SK-N-SH (cell line): ENCODE measurements at regions not wholly inside any gene's neighbourhood (a gene's known extent, or its start where the extent isn't known, plus 50 kb on each side); places are given as distances from the start of the nearest gene placed in this dataset.

ENCODE experiments used
- CTCF ChIA-PET: fragments of 300-600, 350-600 bp; formaldehyde crosslinking; extraction: SDS; loops from one replicate; lab custom pipeline; 2021; lab: Yijun Ruan, JAX
- POLR2A ChIA-PET: fragments of 350-600 bp; sonication (Branson Sonifier 250); formaldehyde crosslinking; extraction: SDS; loops from one replicate; lab custom pipeline; 2020; ENCODE audit warnings: antibody characterized with exemption, inconsistent platforms; lab: Yijun Ruan, JAX
- DNase-seq: peaks from one replicate; pipeline ENCODE4 v3.0.0; 2012
- H2AFZ ChIP-seq: fragments of 200-600 bp; sonication (generic); 2 replicates; pipeline ENCODE4 v1.8.1; 2016; ENCODE audit warnings: antibody characterized with exemption, mild to moderate bottlenecking, low read depth
- H3F3A ChIP-seq: fragments of 200-600 bp; sonication (generic); replicated peaks from 2 replicates; pipeline ENCODE3; 2016; ENCODE audit warnings: antibody characterized with exemption, mild to moderate bottlenecking; ENCODE audit not compliant: insufficient read depth
- H3K27ac ChIP-seq, 2 experiments: fragments of 200-500 bp in 1 of 2; fragments of 200-600 bp in 1 of 2; sonication (Bioruptor generic) in 1 of 2; sonication (generic), shearing (Covaris generic) in 1 of 2; 2 replicates each; pipeline versions ENCODE4 v1.5.1 to v1.6.1; 2014 to 2016; ENCODE audit warnings: low read depth in 2 of 2, inconsistent platforms in 1 of 2, low read length in 1 of 2, mild to moderate bottlenecking in 1 of 2, mixed read lengths in 1 of 2
- H3K27me3 ChIP-seq: fragments of 200-600 bp; sonication (generic), shearing (Covaris generic); 2 replicates; pipeline ENCODE4 v1.6.1; 2016; ENCODE audit warnings: mixed run types; ENCODE audit not compliant: insufficient read depth
- H3K36me3 ChIP-seq, 2 experiments: fragments of 200-500 bp in 1 of 2; fragments of 200-600 bp in 1 of 2; sonication (Bioruptor generic) in 1 of 2; sonication (generic) in 1 of 2; replicated peaks in 1 of 2; 2 replicates each; pipeline versions ENCODE3 to v1.5.1; 2014 to 2016; ENCODE audit warnings: low read length in 1 of 2, mild to moderate bottlenecking in 1 of 2; ENCODE audit not compliant: insufficient read depth in 2 of 2, control insufficient read depth in 1 of 2
- H3K4me1 ChIP-seq, 2 experiments: fragments of 200-500 bp in 1 of 2; fragments of 200-600 bp in 1 of 2; sonication (Bioruptor generic) in 1 of 2; sonication (generic), shearing (Covaris generic) in 1 of 2; 2 replicates each; pipeline versions ENCODE4 v1.5.1 to v1.6.1; 2014 to 2016; ENCODE audit warnings: low read depth in 1 of 2, low read length in 1 of 2, mixed run types in 1 of 2; ENCODE audit not compliant: insufficient read depth in 2 of 2, control insufficient read depth in 1 of 2
- H3K4me2 ChIP-seq: fragments of 200-600 bp; sonication (generic), shearing (Covaris generic); 2 replicates; pipeline ENCODE4 v1.6.1; 2017; ENCODE audit warnings: mixed run types
- H3K4me3 ChIP-seq, 2 experiments: fragments of 200-500 bp in 1 of 2; fragments of 200-600 bp in 1 of 2; sonication (Bioruptor generic) in 1 of 2; sonication (generic), shearing (Covaris generic) in 1 of 2; 2 replicates each; pipeline versions ENCODE4 v1.5.1 to v1.8.1; 2014 to 2016; ENCODE audit warnings: low read depth in 2 of 2, inconsistent platforms in 1 of 2, low read length in 1 of 2, mild to moderate bottlenecking in 1 of 2, mixed read lengths in 1 of 2, moderate library complexity in 1 of 2
- H3K79me2 ChIP-seq: fragments of 200-600 bp; sonication (generic); 2 replicates; pipeline ENCODE4 v1.8.1; 2017; ENCODE audit warnings: mild to moderate bottlenecking; ENCODE audit not compliant: insufficient read depth
- H3K9ac ChIP-seq: fragments of 200-600 bp; sonication (generic); 2 replicates; pipeline ENCODE4 v1.6.1; 2017; ENCODE audit warnings: mixed run types
- H3K9me2 ChIP-seq: fragments of 200-600 bp; sonication (generic); 2 replicates; pipeline ENCODE4 v1.6.1; 2017; ENCODE audit warnings: mixed run types
- H3K9me3 ChIP-seq: fragments of 200-600 bp; sonication (generic); 2 replicates; pipeline ENCODE4 v1.6.1; 2017; ENCODE audit warnings: mixed run types, mild to moderate bottlenecking, moderate library complexity
- H4K20me1 ChIP-seq: fragments of 200-600 bp; sonication (generic); 2 replicates; pipeline ENCODE4 v1.6.1; 2017; ENCODE audit warnings: mild to moderate bottlenecking, mixed run types; ENCODE audit not compliant: insufficient read depth
- CHD2 ChIP-seq: fragments of 150-350 bp; IDR thresholded peaks from 2 replicates; pipeline ENCODE4 v1.6.1; 2018; ENCODE audit warnings: low read length; ENCODE audit not compliant: partially characterized antibody
- EP300 ChIP-seq, 2 experiments: IDR thresholded peaks; 2 replicates each; pipeline versions ENCODE4 v1.4.0 to v1.6.1; 2012; ENCODE audit warnings: borderline replicate concordance in 1 of 2, low read depth in 1 of 2, low read length in 1 of 2
- EZH2phosphoT487 ChIP-seq: fragments of 200-600 bp; sonication (generic); IDR thresholded peaks from 2 replicates; pipeline ENCODE4 v1.6.1; 2017; ENCODE audit warnings: low read depth, mixed run types, mild to moderate bottlenecking, antibody characterized with exemption, moderate library complexity, borderline replicate concordance
- FOSL2 ChIP-seq: IDR thresholded peaks from 2 replicates; pipeline ENCODE4 v1.4.0; 2012; ENCODE audit warnings: low read depth, mild to moderate bottlenecking, moderate library complexity, borderline replicate concordance
- GABPA ChIP-seq: IDR thresholded peaks from 2 replicates; pipeline ENCODE4 v1.4.0; 2012; ENCODE audit warnings: low read depth, mild to moderate bottlenecking
- RCOR1 ChIP-seq: fragments of 150-350 bp; IDR thresholded peaks from 2 replicates; pipeline ENCODE4 v1.6.1; 2017; ENCODE audit warnings: antibody characterized with exemption, low read length
- SIN3A ChIP-seq: IDR thresholded peaks from 2 replicates; pipeline ENCODE4 v1.6.1; 2012; ENCODE audit warnings: low read depth, mild to moderate bottlenecking, low read length, moderate library complexity, borderline replicate concordance
- SMC3 ChIP-seq: IDR thresholded peaks from 2 replicates; pipeline ENCODE4 v1.6.1; 2012; ENCODE audit warnings: low read depth, low read length, improper control_type of control experiment
- TAF1 ChIP-seq: IDR thresholded peaks from 2 replicates; pipeline ENCODE4 v1.6.1; 2012; ENCODE audit warnings: low read depth, mild to moderate bottlenecking, low read length, moderate library complexity, borderline replicate concordance
- TCF12 ChIP-seq: IDR thresholded peaks from 2 replicates; pipeline ENCODE4 v1.4.0; 2012
- WGBS: methylation state at CpG from one replicate; pipeline ENCODE4 v1.1.6; 2017; ENCODE audit warnings: low lambda C conversion rate; 5-methylcytosine and 5-hydroxymethylcytosine counted together
- TF ChIP-seq, protein P1 (sequence below): IDR thresholded peaks from 2 replicates; pipeline ENCODE4 v1.6.1; 2012; ENCODE audit warnings: mild to moderate bottlenecking, low read depth, low read length, moderate library complexity
- TF ChIP-seq, protein P2 (sequence below): IDR thresholded peaks from 2 replicates; pipeline ENCODE4; 2012
- TF ChIP-seq, protein P3 (sequence below): IDR thresholded peaks from 2 replicates; pipeline ENCODE4 v1.4.0; 2012; ENCODE audit warnings: low read depth
- TF ChIP-seq, protein P4 (sequence below): IDR thresholded peaks from 2 replicates; pipeline ENCODE4 v1.4.0; 2012; ENCODE audit warnings: low read depth, borderline replicate concordance
- TF ChIP-seq, protein P5 (sequence below): fragments of 150-350 bp; IDR thresholded peaks from 2 replicates; pipeline ENCODE4 v1.6.1; 2017; ENCODE audit warnings: antibody characterized with exemption, low read length, low read depth, borderline replicate concordance

DNA sequence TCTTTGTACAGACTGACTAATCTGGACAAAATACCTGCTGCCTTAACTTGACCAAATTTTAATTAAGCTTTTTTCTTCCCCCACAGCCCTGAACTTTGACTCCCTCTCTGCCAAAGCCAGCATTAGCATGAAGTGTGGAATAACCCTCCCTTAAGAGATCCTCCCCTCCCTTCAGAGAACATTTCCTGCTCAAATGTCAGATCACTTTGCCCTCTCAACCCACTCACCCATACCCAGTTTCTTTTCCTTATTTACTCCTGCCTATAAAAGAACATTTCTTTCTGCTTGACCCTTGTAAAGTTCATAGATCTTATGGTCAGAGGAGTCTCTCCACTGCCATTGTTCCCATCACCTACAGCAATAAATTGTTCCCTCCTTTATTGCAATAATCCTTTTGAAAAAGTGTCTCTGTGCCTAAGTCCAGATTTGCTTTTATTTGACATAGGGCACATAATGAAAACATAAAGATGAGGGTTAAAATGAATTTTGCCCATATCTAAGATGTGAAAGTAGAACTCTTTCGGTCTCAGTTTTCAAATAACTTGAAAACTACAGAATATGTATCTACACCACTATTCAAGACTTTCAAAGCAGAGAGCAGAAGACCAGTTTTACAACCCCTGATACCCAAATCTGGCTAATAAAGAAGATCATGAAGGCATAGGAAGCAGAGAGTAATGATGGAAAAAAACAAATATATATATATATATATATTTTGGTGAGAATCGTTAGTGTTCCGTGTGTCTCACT lies 289.7 kb upstream of the ANXA10 start:
- H2AFZ ChIP-seq, result no peak overlapping the region
- no peaks in the 10 kb centered on the region for H3K9me2 ChIP-seq
- H3K4me1 ChIP-seq, result no peaks in the 10 kb centered on the region
- CTCF ChIA-PET, result no interaction called here
- no peaks in the 10 kb centered on the region for H4K20me1 ChIP-seq
- WGBS, result 45% methylated on average over 3 of the region's 3 CpGs
- no peaks in the 10 kb centered on the region for H3K36me3 ChIP-seq
- no peak overlapping the region for H3K4me2 ChIP-seq
- no peak for DNase-seq
- no peak overlapping the region for H3K4me3 ChIP-seq
- no peak overlapping the region for H3K27ac ChIP-seq
- POLR2A ChIA-PET, result no interaction called here
- H3K27me3 ChIP-seq, result no peaks in the 10 kb centered on the region
- no peaks in the 10 kb centered on the region for H3K79me2 ChIP-seq
- no peak for TF ChIP-seq TCF12
- TF ChIP-seq SIN3A, result no peak
- TF ChIP-seq, protein P1, sequence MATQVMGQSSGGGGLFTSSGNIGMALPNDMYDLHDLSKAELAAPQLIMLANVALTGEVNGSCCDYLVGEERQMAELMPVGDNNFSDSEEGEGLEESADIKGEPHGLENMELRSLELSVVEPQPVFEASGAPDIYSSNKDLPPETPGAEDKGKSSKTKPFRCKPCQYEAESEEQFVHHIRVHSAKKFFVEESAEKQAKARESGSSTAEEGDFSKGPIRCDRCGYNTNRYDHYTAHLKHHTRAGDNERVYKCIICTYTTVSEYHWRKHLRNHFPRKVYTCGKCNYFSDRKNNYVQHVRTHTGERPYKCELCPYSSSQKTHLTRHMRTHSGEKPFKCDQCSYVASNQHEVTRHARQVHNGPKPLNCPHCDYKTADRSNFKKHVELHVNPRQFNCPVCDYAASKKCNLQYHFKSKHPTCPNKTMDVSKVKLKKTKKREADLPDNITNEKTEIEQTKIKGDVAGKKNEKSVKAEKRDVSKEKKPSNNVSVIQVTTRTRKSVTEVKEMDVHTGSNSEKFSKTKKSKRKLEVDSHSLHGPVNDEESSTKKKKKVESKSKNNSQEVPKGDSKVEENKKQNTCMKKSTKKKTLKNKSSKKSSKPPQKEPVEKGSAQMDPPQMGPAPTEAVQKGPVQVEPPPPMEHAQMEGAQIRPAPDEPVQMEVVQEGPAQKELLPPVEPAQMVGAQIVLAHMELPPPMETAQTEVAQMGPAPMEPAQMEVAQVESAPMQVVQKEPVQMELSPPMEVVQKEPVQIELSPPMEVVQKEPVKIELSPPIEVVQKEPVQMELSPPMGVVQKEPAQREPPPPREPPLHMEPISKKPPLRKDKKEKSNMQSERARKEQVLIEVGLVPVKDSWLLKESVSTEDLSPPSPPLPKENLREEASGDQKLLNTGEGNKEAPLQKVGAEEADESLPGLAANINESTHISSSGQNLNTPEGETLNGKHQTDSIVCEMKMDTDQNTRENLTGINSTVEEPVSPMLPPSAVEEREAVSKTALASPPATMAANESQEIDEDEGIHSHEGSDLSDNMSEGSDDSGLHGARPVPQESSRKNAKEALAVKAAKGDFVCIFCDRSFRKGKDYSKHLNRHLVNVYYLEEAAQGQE, result no peak
- TF ChIP-seq GABPA, result no peak
- no peak for TF ChIP-seq TAF1
- TF ChIP-seq SMC3, result no peak
- no peak for TF ChIP-seq FOSL2
- no peak for TF ChIP-seq RCOR1
- TF ChIP-seq, protein P2, sequence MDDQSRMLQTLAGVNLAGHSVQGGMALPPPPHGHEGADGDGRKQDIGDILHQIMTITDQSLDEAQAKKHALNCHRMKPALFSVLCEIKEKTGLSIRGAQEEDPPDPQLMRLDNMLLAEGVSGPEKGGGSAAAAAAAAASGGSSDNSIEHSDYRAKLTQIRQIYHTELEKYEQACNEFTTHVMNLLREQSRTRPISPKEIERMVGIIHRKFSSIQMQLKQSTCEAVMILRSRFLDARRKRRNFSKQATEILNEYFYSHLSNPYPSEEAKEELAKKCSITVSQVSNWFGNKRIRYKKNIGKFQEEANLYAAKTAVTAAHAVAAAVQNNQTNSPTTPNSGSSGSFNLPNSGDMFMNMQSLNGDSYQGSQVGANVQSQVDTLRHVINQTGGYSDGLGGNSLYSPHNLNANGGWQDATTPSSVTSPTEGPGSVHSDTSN, result no peak
- no peak for TF ChIP-seq CHD2
- TF ChIP-seq, protein P3, sequence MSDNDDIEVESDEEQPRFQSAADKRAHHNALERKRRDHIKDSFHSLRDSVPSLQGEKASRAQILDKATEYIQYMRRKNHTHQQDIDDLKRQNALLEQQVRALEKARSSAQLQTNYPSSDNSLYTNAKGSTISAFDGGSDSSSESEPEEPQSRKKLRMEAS, result no peak
- TF ChIP-seq EP300 (IDR thresholded peaks at IDR 0.05; ENCODE audit: borderline replicate concordance in 1 of 2, low read depth in 1 of 2, low read length in 1 of 2), result no peak
- H3K9me3 ChIP-seq, result no peaks in the 10 kb centered on the region
- no peak overlapping the region for H3K9ac ChIP-seq
- no peaks in the 10 kb centered on the region for H3F3A ChIP-seq

DNA sequence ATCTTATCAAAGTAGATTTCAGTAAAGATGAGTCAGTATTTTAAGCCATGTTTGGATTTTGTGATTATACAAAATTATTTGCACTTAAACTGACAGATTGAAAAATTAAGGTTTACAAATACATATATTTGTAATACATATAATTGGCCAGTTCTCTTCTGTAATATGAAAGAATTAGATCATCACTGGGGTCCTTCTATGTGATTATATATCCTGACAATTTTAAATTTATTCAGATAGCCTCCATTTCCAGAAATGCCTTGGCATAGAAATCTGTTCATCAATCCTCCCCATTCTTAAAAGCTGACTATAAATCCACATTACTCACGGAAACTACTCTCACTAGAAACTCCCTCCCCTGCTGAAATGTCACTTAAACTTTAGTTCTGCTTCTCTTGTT lies 280.4 kb upstream of the ANXA10 start:
- H3K36me3 ChIP-seq, result no peaks in the 10 kb centered on the region
- H3K79me2 ChIP-seq, result no peaks in the 10 kb centered on the region
- no peak overlapping the region for H3K9ac ChIP-seq
- no peak overlapping the region for H3K27ac ChIP-seq
- CTCF ChIA-PET, result no interaction called here
- DNase-seq, result no peak
- H3K9me2 ChIP-seq, result no peaks in the 10 kb centered on the region
- no peaks in the 10 kb centered on the region for H3F3A ChIP-seq
- WGBS, result 4% methylated on average over 1 of the region's 1 CpG
- no peak overlapping the region for H3K4me2 ChIP-seq
- POLR2A ChIA-PET, result no interaction called here
- no peaks in the 10 kb centered on the region for H3K27me3 ChIP-seq
- no peak overlapping the region for H3K4me3 ChIP-seq
- H2AFZ ChIP-seq, result no peak overlapping the region
- H3K4me1 ChIP-seq, result no peaks in the 10 kb centered on the region
- no peaks in the 10 kb centered on the region for H3K9me3 ChIP-seq
- H4K20me1 ChIP-seq, result no peaks in the 10 kb centered on the region
- TF ChIP-seq EZH2phosphoT487, result no peak
- TF ChIP-seq TAF1, result no peak
- TF ChIP-seq, protein P4, sequence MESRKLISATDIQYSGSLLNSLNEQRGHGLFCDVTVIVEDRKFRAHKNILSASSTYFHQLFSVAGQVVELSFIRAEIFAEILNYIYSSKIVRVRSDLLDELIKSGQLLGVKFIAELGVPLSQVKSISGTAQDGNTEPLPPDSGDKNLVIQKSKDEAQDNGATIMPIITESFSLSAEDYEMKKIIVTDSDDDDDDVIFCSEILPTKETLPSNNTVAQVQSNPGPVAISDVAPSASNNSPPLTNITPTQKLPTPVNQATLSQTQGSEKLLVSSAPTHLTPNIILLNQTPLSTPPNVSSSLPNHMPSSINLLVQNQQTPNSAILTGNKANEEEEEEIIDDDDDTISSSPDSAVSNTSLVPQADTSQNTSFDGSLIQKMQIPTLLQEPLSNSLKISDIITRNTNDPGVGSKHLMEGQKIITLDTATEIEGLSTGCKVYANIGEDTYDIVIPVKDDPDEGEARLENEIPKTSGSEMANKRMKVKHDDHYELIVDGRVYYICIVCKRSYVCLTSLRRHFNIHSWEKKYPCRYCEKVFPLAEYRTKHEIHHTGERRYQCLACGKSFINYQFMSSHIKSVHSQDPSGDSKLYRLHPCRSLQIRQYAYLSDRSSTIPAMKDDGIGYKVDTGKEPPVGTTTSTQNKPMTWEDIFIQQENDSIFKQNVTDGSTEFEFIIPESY, result no peak
- TF ChIP-seq, protein P5, sequence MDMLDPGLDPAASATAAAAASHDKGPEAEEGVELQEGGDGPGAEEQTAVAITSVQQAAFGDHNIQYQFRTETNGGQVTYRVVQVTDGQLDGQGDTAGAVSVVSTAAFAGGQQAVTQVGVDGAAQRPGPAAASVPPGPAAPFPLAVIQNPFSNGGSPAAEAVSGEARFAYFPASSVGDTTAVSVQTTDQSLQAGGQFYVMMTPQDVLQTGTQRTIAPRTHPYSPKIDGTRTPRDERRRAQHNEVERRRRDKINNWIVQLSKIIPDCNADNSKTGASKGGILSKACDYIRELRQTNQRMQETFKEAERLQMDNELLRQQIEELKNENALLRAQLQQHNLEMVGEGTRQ, result no peak
